Stimulated activated naive CD4-positive, alpha-beta T cell (primary cell): ENCODE measurements at regions not wholly inside any gene's neighbourhood (a gene's known extent, or its start where the extent isn't known, plus 50 kb on each side); places are given as distances from the start of the nearest gene placed in this dataset.

Source experiments
- DNase-seq, 6 experiments: peaks; one replicate each; lab custom pipeline; 2025; lab: John Stamatoyannopoulos, UW

DNA sequence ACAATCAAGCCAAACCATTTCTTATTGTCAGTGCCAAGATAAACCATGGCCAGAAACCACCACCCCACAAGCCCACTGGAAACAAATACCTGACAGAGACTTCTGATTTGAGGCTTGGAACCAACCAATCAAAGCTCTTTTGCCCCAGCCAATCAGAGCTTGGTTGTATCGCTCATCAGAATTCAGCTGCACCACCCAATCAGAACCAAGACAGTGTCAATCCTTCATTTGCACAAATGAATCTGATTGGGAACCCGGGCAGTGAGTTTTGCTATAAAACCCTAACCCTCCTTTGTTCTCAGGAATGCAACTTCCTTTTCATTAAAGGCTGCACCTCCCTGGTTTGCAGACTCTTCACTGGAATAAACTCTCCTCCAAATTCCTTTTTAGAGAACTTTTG, 87.4 kb downstream of the ELAPOR2 start:
- DNase-seq: no peak

GRCh38 chr7:86970986-86971385, 88.5 kb downstream of the ELAPOR2 start:
- peak in 3 of 6 experiments; percentile 10 to 41 (median 11) for DNase-seq

DNA sequence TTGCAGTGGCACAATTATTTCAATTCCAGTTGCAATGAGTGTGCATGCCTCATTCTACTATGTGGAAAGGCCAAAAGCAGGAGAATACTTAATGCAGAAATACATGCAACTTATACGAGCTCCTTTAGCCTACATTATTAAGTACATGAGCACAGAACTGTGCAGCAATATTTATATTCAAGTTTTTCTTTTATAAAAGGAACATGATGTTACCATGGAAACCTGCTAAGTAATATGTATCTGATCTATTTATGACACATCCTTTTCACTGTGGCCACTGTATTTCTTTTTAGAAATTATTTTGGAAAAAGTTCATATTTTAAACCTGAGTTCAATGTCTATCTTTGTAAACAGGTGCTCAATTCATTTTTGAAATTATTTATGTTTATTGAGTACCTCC, 88.9 kb downstream of the ELAPOR2 start:
- DNase-seq: no peak

DNA sequence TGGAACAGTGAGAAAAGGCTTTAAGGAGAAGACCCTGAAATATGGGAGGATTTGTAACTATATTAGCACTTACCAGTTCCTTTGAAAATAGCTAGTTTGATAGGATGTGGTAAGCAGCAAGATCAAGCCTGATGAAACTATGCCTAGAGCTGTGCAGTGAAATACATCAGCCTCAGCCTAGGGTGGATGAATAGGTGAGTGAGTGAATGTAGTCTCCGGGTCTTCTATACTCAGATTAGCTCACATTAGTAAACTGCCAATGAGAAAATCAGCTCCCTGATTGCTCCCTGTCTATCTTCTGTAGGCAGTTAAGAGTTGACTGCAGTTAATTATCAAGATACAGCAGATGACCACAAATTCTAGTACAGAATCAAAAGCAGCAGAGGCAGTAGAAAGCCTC, 89.6 kb downstream of the ELAPOR2 start:
- peak in 1 of 6 experiments; percentile 3 for DNase-seq

GRCh38 chr7:86968618-86969017, 90.8 kb downstream of the ELAPOR2 start:
- no peak for DNase-seq

GRCh38 chr7:86966916-86967315, 92.5 kb downstream of the ELAPOR2 start:
- no peak for DNase-seq

DNA sequence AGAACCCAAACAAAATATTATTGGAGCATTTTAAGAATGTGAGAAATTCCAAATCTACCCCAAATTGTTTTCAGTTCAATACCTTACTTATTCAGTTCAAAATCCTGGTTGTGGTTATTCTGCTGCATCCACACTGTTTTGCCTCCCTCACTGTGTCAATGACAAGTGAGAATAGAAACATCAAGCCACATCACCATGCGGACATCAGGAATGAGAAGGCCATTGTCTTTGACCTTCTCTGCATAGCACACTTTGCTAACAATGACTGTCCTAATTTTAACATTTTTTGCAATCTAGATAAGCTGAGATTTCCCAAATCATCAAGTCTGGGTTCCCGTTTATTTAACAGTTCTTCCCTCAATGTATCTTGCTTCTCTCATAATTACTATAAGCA, 93.7 kb downstream of the ELAPOR2 start:
- DNase-seq: no peak

- no peak for DNase-seq
Measured at GRCh38 chr7:86964973-86965726, 94.3 kb downstream of the ELAPOR2 start.

- DNase-seq: no peak
Measured at GRCh38 chr7:86963599-86964230, 95.7 kb downstream of the ELAPOR2 start.

GRCh38 chr7:86962623-86963022, 96.8 kb downstream of the ELAPOR2 start:
- DNase-seq: no peak

DNA sequence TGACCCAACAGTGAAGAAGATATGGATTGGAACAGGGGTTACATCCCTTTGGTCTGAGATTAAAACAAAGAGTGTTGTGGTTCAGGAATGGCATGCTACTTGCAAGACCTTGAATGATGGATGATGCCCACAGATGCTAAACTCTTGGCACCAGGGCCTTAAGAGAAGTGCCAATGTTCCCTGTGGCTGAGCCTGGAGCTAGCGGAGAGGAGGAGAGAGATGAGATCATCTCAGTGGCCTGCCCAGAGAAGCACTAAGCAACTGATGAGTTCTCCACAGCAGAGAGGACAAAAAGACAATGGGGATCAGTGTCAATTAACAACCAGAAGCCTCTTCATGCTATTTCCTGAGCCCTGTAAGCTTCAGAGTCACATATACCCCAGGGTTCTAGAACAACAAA, 97.8 kb downstream of the ELAPOR2 start:
- DNase-seq: no peak

GRCh38 chr7:86958380-86958779, 101.1 kb downstream of the ELAPOR2 start:
- DNase-seq: no peak

DNA sequence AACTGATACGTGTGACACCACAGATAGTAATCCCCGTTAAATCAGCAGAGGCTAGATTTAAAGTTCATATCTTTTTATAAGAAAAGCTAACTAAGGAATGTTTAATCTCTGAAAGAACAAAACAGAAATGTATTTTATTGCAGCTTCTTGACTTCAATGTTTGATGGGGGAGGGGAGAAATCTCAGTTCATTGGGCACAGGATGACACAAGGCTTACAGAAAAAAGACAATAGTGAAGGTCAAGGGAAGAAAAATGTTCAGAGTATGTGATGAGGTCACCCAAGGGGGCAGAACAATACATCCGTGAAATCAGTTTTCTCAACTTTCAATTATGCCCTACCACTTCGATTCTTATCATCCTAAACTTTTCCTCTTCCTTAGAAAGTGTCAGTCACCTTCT, 102.9 kb downstream of the ELAPOR2 start:
- DNase-seq: no peak

DNA sequence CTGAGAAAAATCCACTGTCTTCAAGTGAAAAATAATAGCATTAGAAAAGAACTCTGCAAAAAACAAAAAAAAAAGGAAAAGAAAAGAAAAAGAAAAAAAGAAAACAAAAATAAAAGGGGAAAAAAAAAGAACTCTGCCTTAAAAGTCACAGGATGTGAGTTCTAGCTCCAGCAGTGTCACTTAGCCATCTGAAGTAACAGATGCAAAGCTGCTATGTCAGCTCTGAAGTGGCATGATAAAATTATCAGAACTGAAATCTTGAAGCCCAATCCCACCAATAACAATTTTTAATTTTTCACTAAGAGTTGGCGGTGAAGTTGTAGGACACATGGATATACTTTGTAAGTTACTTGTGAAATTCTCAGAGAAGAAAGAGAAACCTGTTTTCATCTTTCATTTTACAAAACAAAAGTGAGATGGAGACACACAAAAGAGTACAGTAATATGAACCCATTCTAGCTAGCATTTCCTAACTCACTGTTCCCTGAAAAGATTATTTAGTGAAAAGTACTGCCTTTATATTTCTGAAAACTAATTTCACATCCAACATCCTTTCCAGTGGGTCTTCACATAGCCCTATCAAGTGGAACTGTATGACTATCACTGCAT, 103.5 kb downstream of the ELAPOR2 start:
- no peak for DNase-seq

GRCh38 chr7:86954971-86955370, 104.5 kb downstream of the ELAPOR2 start:
- no peak for DNase-seq

DNA sequence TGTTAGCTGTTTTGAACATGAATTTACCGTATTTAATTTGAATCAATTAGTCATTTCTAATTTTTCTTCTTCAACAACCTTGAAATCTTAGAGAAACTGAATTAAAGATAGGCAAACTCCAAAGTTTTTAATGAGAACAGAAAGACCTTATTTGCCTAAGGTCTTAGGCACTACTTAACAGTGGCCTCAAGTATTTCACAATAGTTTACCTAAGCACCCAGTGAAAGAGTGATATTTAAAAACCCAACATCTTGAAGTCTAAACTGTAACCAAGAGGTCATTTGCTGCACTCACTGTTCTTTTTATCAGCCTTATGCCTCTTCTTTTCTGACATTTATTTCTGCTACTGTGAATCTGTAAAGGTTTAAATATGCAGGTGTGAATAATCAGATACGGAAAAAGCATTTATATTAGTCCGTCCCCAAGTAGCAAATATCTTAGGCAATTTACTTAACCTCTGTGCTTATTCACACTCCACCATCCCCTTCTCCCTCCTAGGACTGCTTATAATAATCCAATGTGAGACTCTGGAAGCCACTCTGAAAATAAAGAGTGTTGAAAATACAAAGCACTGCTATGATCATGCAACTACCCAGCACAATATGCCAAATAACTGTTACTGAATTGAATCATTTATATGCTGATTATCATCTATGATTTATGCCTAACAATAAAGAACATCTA, 105.7 kb downstream of the ELAPOR2 start:
- DNase-seq: no peak

DNA sequence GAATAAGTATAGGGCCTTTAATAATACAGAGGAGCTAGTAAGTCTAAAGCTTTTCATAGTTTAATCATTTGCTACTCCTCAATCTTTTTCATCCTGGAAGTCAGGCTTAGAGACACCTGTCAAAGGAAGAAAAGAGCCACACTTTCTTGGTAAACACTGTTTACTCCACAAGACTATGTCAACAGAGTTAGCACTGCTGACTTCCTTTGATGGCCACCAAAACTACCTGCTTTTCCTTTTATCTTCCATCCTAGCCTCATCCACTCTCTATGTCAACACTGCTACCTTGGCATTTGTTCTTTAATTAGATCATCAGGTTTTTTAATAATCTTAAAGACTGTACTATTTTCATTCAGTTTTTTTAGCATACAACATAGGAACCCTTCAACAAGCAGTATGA, 106.2 kb downstream of the ELAPOR2 start:
- no peak for DNase-seq

DNA sequence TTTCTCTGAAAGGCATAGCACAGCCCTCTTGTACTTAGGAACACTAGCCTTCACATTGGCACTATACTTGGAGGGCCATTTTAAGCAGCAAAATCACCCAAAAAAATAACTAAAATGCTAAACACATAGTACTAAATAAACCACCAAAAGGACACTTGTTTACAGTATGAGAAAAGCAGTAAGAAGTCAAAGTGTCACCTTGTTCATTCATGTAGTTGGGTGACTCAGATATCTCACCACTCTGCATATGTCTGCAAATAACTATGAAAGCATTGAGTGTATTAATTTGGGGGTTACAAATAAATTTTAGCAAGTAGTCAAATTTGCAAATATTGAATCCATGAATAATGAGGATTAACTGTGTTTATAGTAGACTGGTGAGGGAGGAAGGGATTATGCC, 107.6 kb downstream of the ELAPOR2 start:
- no peak for DNase-seq

GRCh38 chr7:86950944-86951343, 108.5 kb downstream of the ELAPOR2 start:
- DNase-seq: no peak

- DNase-seq: no peak
Measured at GRCh38 chr7:86950360-86950759, 109.1 kb downstream of the ELAPOR2 start.

DNA sequence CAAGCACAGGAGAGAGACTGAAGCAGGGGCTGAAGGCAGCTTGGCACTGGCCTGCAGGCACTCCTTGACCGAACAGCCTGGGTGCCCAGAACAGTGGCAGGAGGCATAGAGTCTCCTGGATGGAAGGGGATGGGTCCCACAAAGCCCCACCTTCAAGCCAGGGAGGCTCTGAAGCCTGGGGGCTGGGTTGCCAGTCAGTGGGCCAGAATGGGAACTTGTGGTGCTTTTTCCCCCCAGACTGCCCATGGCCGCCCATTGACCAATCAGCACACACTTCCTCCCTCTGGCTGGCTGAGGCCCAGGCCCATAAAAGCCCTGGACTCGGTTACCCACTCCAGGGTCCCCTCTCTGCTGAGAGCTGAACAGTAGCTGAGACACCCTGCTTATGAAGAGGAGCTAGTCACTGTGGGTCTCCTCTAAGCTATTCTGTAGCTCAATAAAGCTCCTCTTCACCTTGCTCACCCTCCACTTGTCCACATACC, 109.6 kb downstream of the ELAPOR2 start:
- DNase-seq: no peak

DNA sequence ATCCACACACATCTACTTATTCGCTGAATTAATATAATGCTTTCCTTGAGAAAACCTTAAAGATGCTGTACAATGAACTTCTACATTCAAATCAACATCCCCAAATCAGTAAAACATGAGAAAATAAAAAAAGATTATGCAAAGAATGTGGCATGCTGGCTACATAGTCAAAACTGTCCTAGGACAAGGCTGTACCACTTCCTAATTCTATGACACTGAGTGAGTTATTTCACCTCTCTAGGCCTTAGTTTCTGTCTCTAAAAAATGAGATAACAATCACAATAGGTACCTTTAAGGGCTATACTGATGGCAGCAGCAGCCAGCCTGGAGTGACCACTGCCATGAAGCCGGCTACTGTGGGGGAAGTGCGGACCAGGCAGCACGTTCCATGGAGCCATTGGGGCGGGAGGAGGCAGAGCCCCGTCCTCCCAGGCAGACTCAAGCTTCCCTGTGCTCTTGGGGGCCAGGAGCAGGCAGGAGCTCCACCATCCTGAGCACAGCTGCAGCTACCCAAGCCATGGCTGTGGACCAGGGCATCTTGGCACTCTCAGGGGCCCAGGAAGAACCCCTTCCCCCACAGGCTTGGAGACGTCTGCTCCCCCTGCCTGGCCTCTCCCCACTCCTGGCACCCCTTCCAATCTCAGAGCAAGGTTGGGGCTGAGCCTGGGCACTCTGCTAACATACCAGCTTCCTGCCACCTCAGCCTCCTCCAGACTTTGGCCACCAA, 110.2 kb downstream of the ELAPOR2 start:
- no peak for DNase-seq
